Adrenal gland (tissue), 9 donors: ENCODE measurements at regions not wholly inside any gene's neighbourhood (a gene's known extent, or its start where the extent isn't known, plus 50 kb on each side); places are given as distances from the start of the nearest gene placed in this dataset.

Experiments
- DNase-seq, 7 donors: peaks; one replicate each; pipeline ENCODE4 v3.0.0-alpha.2; 2019 to 2020
- H3K27ac ChIP-seq, 5 donors: fragments of 200-600 bp; sonication (generic) in 4 of 5; 1 replicate in 3 of 5; 2 replicates in 2 of 5; pipeline versions ENCODE4 v1.5.1 to v1.8.0; 2016 to 2020; ENCODE audit warnings: mild to moderate bottlenecking in 1 of 5
- H3K27me3 ChIP-seq: fragments of 200-600 bp; 2 replicates; pipeline ENCODE4 v1.8.0; 2021
- H3K36me3 ChIP-seq, 2 donors: fragments of 200-600 bp; replicated peaks in 1 of 2; 1 replicate in 1 of 2; 2 replicates in 1 of 2; pipeline versions ENCODE4 v1.5.1 to v1.8.0; 2018 to 2022
- H3K4me1 ChIP-seq, 2 donors: fragments of 200-600 bp; replicated peaks in 1 of 2; 1 replicate in 1 of 2; 2 replicates in 1 of 2; pipeline versions ENCODE4 v1.5.1 to v1.8.0; 2018 to 2021
- H3K4me3 ChIP-seq, 4 donors: fragments of 200-600 bp; sonication (generic) in 3 of 4; one replicate each; pipeline ENCODE4 v1.5.1; 2016 to 2018
- H3K9me3 ChIP-seq, 3 donors: fragments of 200-600 bp; sonication (generic) in 1 of 3; replicated peaks in 1 of 3; 1 replicate in 2 of 3; 2 replicates in 1 of 3; pipeline versions ENCODE4 v1.5.1 to v1.8.0; 2016 to 2021
- POLR2A ChIP-seq, 2 donors: fragments of 450-650 bp; IDR thresholded peaks; one replicate each; pipeline ENCODE4 v1.6.1; 2017; ENCODE audit warnings: antibody characterized with exemption in 2 of 2, mild to moderate bottlenecking in 2 of 2, moderate library complexity in 1 of 2
- WGBS, 4 donors: extraction: QIAGEN DNeasy Blood & Tissue Kit in 2 of 4; methylation state at CpG; one replicate each; pipeline versions ENCODE4 v1.1.5 to v1.1.7; 2013 to 2017; 5-methylcytosine and 5-hydroxymethylcytosine counted together
- intact Hi-C, 2 donors: fragments of 100-400 bp; cut with DNase I; formaldehyde crosslinking; loops; one replicate each; pipeline versions ENCODE4 v1.14.1 to v1.15.0; 2022 to 2023
- TF ChIP-seq, protein P1 (sequence below), 6 experiments: fragments of 450-650 bp in 4 of 6; fragments of 200-600 bp in 2 of 6; sonication (generic) in 1 of 6; IDR thresholded peaks; 1 replicate in 5 of 6; 2 replicates in 1 of 6; pipeline versions ENCODE4 v1.5.1 to v1.8.0; 2016 to 2021; ENCODE audit warnings: antibody characterized with exemption in 6 of 6, mild to moderate bottlenecking in 2 of 6, moderate library complexity in 1 of 6
- donor health status: healthy with polysubstance abuse.
- donor health status: Bipolar disorder and iron deficiency.
- donor health status: DM: yes; HTN: yes; CAD: no.
- donor health status: DM: no; HTN: no; CAD: no.
- donor health status: DM: no; HTN: no; CAD: no.

DNA sequence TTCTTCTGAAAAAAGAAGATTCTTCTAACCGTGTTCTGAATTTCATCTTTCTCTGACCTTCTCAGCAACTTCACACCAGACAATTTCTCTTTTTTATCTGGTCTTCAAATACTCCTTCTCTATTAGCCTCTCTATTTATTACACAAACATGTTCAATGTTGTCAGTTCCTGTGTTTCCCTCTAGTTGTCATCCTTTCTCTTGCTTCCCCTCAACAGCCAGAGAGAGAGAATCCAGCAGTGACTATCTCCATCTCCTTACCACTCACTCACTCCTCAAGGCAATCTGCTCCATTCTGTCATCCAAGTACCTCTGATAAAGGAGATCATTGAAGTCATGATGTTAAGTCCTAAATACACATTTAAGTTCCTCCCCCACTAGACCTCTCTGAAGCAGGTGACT, 491.9 kb upstream of the CHAC2 start:
- TF ChIP-seq, protein P1, sequence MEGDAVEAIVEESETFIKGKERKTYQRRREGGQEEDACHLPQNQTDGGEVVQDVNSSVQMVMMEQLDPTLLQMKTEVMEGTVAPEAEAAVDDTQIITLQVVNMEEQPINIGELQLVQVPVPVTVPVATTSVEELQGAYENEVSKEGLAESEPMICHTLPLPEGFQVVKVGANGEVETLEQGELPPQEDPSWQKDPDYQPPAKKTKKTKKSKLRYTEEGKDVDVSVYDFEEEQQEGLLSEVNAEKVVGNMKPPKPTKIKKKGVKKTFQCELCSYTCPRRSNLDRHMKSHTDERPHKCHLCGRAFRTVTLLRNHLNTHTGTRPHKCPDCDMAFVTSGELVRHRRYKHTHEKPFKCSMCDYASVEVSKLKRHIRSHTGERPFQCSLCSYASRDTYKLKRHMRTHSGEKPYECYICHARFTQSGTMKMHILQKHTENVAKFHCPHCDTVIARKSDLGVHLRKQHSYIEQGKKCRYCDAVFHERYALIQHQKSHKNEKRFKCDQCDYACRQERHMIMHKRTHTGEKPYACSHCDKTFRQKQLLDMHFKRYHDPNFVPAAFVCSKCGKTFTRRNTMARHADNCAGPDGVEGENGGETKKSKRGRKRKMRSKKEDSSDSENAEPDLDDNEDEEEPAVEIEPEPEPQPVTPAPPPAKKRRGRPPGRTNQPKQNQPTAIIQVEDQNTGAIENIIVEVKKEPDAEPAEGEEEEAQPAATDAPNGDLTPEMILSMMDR (IDR thresholded peaks at IDR 0.05): no peak
- TF ChIP-seq POLR2A (IDR thresholded peaks at IDR 0.05): no peak
- no peaks in the 10 kb centered on the region for H3K36me3 ChIP-seq
- H3K27ac ChIP-seq: no peak overlapping the region
- H3K4me3 ChIP-seq: no peak overlapping the region
- no peaks in the 10 kb centered on the region for H3K27me3 ChIP-seq
- intact Hi-C loops: no loop called here
- DNase-seq: no peak
- WGBS, 4 donors: 69 to 86% (median 78%) methylated on average over 1 of the region's 1 CpG
- H3K9me3 ChIP-seq: no peaks in the 10 kb centered on the region
- H3K4me1 ChIP-seq: no peaks in the 10 kb centered on the region

DNA sequence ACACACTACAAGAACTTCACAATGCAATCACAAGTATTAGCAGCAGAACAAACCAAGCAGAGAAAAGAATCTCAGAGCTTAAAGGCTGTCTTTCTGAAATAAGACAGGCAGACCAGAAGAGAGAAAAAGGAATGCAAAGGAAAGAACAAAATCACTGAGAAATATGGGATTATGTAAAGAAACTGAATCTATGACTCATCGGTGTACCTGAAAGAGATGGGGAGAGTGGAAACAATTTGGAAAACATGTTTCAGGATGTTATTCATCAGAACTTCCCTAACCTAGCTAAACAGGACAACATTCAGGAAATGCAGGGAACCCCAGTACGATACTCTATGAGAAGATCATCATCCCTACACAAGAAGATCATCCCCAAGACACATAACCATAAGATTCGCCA, 499.0 kb upstream of the CHAC2 start:
- intact Hi-C loops: no loop called here
- H3K4me3 ChIP-seq: no peak overlapping the region
- no peak overlapping the region for H3K27ac ChIP-seq
- H3K27me3 ChIP-seq: no peaks in the 10 kb centered on the region
- no peaks in the 10 kb centered on the region for H3K9me3 ChIP-seq
- no peaks in the 10 kb centered on the region for H3K36me3 ChIP-seq
- TF ChIP-seq, protein P1 (IDR thresholded peaks at IDR 0.05): no peak
- no peak for TF ChIP-seq POLR2A (IDR thresholded peaks at IDR 0.05)
- 78 to 87% (median 82%) methylated on average over 3 of the region's 3 CpGs for WGBS, 4 donors
- H3K4me1 ChIP-seq: no peaks in the 10 kb centered on the region
- no peak for DNase-seq

DNA sequence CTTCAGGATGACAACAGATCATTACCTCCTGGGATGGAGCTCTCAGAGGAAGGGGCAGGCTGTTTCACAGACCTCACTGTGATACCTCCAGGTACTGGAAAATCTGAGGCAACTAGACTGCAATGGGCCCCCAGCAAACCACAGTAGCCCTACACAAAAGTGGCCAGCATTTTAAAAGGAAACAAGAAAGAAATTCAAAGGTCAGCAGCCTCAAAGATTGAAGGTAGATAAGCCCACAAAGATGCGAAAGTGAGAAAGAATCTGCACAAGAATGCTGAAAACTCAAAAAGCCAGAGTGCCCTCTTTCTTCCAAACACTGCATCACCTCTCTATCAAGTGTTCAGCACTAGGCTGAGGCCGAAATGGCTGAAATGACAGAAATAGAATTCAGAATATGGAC, 499.5 kb upstream of the CHAC2 start:
- DNase-seq: no peak
- no peak for TF ChIP-seq POLR2A (IDR thresholded peaks at IDR 0.05)
- WGBS, 4 donors: 59 to 63% (median 62%) methylated on average over 2 of the region's 2 CpGs
- intact Hi-C loops: no loop called here
- H3K36me3 ChIP-seq: no peaks in the 10 kb centered on the region
- no peaks in the 10 kb centered on the region for H3K27me3 ChIP-seq
- no peaks in the 10 kb centered on the region for H3K4me1 ChIP-seq
- H3K9me3 ChIP-seq: no peaks in the 10 kb centered on the region
- H3K4me3 ChIP-seq: no peak overlapping the region
- H3K27ac ChIP-seq: no peak overlapping the region

DNA sequence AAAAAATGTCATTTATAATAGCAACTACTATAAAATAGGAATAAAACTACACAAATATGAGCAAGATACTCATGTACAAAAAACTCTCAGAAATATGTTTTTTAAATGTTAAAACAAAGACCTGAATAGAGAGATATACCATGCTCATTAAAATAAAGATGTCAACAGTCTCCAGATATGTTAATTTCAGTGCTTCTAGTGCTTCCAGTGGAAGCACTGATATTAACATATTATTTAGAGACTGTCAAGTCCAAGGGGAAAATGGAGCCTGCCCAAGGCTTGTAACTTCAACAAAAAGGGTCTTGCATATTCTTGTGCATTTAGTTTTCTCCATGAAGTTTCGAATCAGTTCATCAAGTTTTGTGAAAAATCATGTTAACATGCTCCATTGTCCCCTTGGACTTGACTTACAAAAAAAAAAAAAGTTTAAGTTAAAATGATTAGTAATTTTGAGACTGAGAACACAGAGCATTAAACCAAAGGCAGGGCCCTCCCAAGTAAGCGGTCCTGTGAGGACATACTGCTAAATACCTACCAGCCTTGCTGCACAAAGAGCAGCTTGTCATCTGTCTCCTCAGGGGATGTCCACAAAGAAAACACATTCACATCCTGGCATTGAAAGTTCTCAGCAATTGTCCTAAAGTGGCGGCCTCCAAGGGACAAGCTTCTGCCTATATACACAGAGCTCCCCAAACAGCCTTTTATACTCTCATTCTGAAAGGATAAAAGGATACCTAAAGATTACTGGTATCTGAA, 501.9 kb upstream of the CHAC2 start:
- Histone ChIP-seq H3K9me3 (no peaks in the 10 kb centered on the region), H3K4me1 (no peaks in the 10 kb centered on the region), H3K36me3 (no peaks in the 10 kb centered on the region), H3K27ac (no peak overlapping the region), H3K27me3 (no peaks in the 10 kb centered on the region), H3K4me3 (no peak overlapping the region)
- intact Hi-C loops: no loop called here
- DNase-seq: no peak
- no peak for TF ChIP-seq POLR2A (IDR thresholded peaks at IDR 0.05)
- TF ChIP-seq, protein P1 (IDR thresholded peaks at IDR 0.05): no peak
- 70 to 85% (median 76%) methylated on average over 3 of the region's 3 CpGs for WGBS, 4 donors

DNA sequence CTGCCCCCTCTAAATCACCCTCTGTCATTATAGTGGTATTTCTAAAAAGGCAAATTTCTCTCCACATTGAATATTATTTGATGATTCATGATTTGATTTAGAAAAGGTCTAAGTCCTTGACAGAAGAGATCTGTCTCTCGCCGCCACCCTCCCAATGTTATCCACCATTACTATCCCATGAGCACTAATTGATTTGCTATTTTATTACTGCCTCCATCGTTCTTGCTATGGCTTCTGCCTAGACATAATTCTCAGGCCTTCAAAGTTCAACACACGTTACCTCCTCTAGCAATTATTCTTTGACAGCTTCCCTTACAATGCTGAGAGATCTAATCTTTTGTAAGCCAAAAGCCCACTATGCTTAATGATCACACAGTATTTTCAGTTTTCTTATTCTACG, 507.0 kb upstream of the CHAC2 start:
- Histone ChIP-seq H3K4me1 (no peaks in the 10 kb centered on the region), H3K9me3 (no peaks in the 10 kb centered on the region), H3K27ac (no peak overlapping the region), H3K36me3 (no peaks in the 10 kb centered on the region), H3K4me3 (no peak overlapping the region), H3K27me3 (no peaks in the 10 kb centered on the region)
- TF ChIP-seq, protein P1 (IDR thresholded peaks at IDR 0.05): no peak
- TF ChIP-seq POLR2A (IDR thresholded peaks at IDR 0.05): no peak
- intact Hi-C loops: no loop called here
- 75 to 84% (median 76%) methylated on average over 5 of the region's 5 CpGs for WGBS, 4 donors
- no peak for DNase-seq
